IMR-90 (cell line): ENCODE measurements at regions not wholly inside any gene's neighbourhood (a gene's known extent, or its start where the extent isn't known, plus 50 kb on each side); places are given as distances from the start of the nearest gene placed in this dataset.
A peak's percentile ranks its signal among the peaks of the same experiment; 100 is the strongest.

ENCODE experiments used
- ATAC-seq: fragments of 200-7000 bp; cut with Tn5 transposase; 2 replicates; pipeline ENCODE4 v1.9.1; 2020; ENCODE audit warnings: low read depth, mild to moderate bottlenecking, moderate library complexity
- BruUV-seq: library from RNA; stranded (reverse); fragments of 400-500 nt; replicated peaks from 2 replicates; lab custom pipeline; 2021; lab: Mats Ljungman, UMichigan
- CTCF ChIA-PET: fragments of 300-600 bp; formaldehyde crosslinking; extraction: SDS; loops from one replicate; lab custom pipeline; 2021; ENCODE audit warnings: antibody characterized with exemption; lab: Yijun Ruan, JAX
- POLR2A ChIA-PET: fragments of 300-600 bp; sonication (Branson Sonifier 250); formaldehyde crosslinking; loops from one replicate; lab custom pipeline; 2022; ENCODE audit warnings: antibody characterized with exemption; ENCODE audit not compliant: unreplicated experiment; lab: Charles Lee
- DNase-seq: peaks from one replicate; pipeline ENCODE4 v3.0.0; 2013
- H2AFZ ChIP-seq: replicated peaks from 2 replicates; pipeline ENCODE3; 2013; ENCODE audit warnings: low read length, mild to moderate bottlenecking; ENCODE audit not compliant: poor library complexity
- H2AK5ac ChIP-seq: 2 replicates; pipeline ENCODE4 v1.6.1; 2013; ENCODE audit warnings: low read depth, low read length, inconsistent platforms
- H2AK9ac ChIP-seq: replicated peaks from 2 replicates; pipeline ENCODE3; 2013; ENCODE audit warnings: mild to moderate bottlenecking, low read depth, low read length, moderate library complexity; ENCODE audit not compliant: poor library complexity
- H2BK120ac ChIP-seq: 2 replicates; pipeline ENCODE4 v1.6.1; 2013; ENCODE audit warnings: low read depth, low read length, inconsistent platforms
- H2BK15ac ChIP-seq: 3 replicates; pipeline ENCODE4 v1.6.1; 2013; ENCODE audit warnings: low read depth, low read length, inconsistent platforms
- H2BK20ac ChIP-seq: 2 replicates; pipeline ENCODE4 v1.6.1; 2013; ENCODE audit warnings: low read depth, mild to moderate bottlenecking, inconsistent platforms, low read length, moderate library complexity
- H2BK5ac ChIP-seq: 2 replicates; pipeline ENCODE4 v1.6.1; 2013; ENCODE audit warnings: mild to moderate bottlenecking, low read depth, low read length, inconsistent platforms; ENCODE audit not compliant: poor library complexity, severe bottlenecking
- H3K14ac ChIP-seq: replicated peaks from 2 replicates; pipeline ENCODE4 v1.6.1; 2013; ENCODE audit warnings: low read depth, low read length, inconsistent platforms
- H3K18ac ChIP-seq: 2 replicates; pipeline ENCODE4 v1.6.1; 2013; ENCODE audit warnings: low read depth, low read length, control low read depth
- H3K23ac ChIP-seq: 2 replicates; pipeline ENCODE4 v1.6.1; 2013; ENCODE audit warnings: low read depth, low read length, inconsistent platforms
- H3K27ac ChIP-seq: 2 replicates; pipeline ENCODE4 v1.5.1; 2013; ENCODE audit warnings: mild to moderate bottlenecking, control low read depth, low read length; ENCODE audit not compliant: insufficient read depth
- H3K27me3 ChIP-seq: 2 replicates; pipeline ENCODE4 v1.6.1; 2013; ENCODE audit warnings: low read length; ENCODE audit not compliant: control insufficient read depth, insufficient read depth
- H3K36me3 ChIP-seq: 2 replicates; pipeline ENCODE4 v1.6.1; 2013; ENCODE audit warnings: low read length, mixed read lengths; ENCODE audit not compliant: control insufficient read depth, insufficient read depth
- H3K4ac ChIP-seq: 2 replicates; pipeline ENCODE4 v1.6.1; 2013; ENCODE audit warnings: low read depth, low read length, inconsistent platforms
- H3K4me1 ChIP-seq: 2 replicates; pipeline ENCODE4 v1.6.1; 2013; ENCODE audit warnings: low read length, mixed read lengths; ENCODE audit not compliant: control insufficient read depth, insufficient read depth
- H3K4me2 ChIP-seq: 2 replicates; pipeline ENCODE4 v1.6.1; 2013; ENCODE audit warnings: low read depth, mild to moderate bottlenecking, control low read depth, low read length, moderate library complexity
- H3K4me3 ChIP-seq: 2 replicates; pipeline ENCODE4 v1.5.1; 2013; ENCODE audit warnings: low read depth, mild to moderate bottlenecking, control low read depth, low read length, moderate library complexity; ENCODE audit not compliant: insufficient read depth
- H3K56ac ChIP-seq: 2 replicates; pipeline ENCODE4 v1.6.1; 2013; ENCODE audit warnings: low read length, inconsistent platforms; ENCODE audit not compliant: insufficient read depth; ENCODE audit errors: extremely low read depth
- H3K79me1 ChIP-seq, 2 experiments: 2 replicates each; pipeline ENCODE4 v1.6.1; 2013; ENCODE audit warnings: low read length in 2 of 2, inconsistent platforms in 1 of 2, low read depth in 1 of 2
- H3K9ac ChIP-seq: 2 replicates; pipeline ENCODE4 v1.6.1; 2013; ENCODE audit warnings: low read depth, low read length, control low read depth
- H3K9me1 ChIP-seq: 2 replicates; pipeline ENCODE4 v1.6.1; 2013; ENCODE audit warnings: low read length, inconsistent platforms; ENCODE audit not compliant: insufficient read depth
- H3K9me3 ChIP-seq: 2 replicates; pipeline ENCODE4 v1.6.1; 2013; ENCODE audit warnings: low read length; ENCODE audit not compliant: control insufficient read depth, insufficient read depth
- H4K20me1 ChIP-seq: 2 replicates; pipeline ENCODE4 v1.6.1; 2013; ENCODE audit warnings: low read length, inconsistent platforms; ENCODE audit not compliant: insufficient read depth
- H4K5ac ChIP-seq: 2 replicates; pipeline ENCODE4 v1.6.1; 2013; ENCODE audit warnings: mild to moderate bottlenecking, low read depth, low read length, control low read depth
- H4K8ac ChIP-seq, 2 experiments: 2 replicates each; pipeline ENCODE4 v1.6.1; 2013; ENCODE audit warnings: low read depth in 2 of 2, low read length in 2 of 2, control low read depth in 1 of 2, inconsistent platforms in 1 of 2
- H4K91ac ChIP-seq: 2 replicates; pipeline ENCODE4 v1.6.1; 2013; ENCODE audit warnings: low read depth, low read length, inconsistent platforms; ENCODE audit not compliant: insufficient read depth
- CEBPB ChIP-seq: IDR thresholded peaks from 2 replicates; pipeline ENCODE4 v1.6.1; 2012; ENCODE audit warnings: low read depth, low read length, improper control_type of control experiment
- MAZ ChIP-seq: IDR thresholded peaks from 2 replicates; pipeline ENCODE4 v1.6.1; 2012; ENCODE audit warnings: low read depth, mild to moderate bottlenecking, low read length, improper control_type of control experiment, moderate library complexity, borderline replicate concordance
- RCOR1 ChIP-seq: IDR thresholded peaks from 2 replicates; pipeline ENCODE4 v1.6.1; 2012; ENCODE audit warnings: mild to moderate bottlenecking, low read length, improper control_type of control experiment; ENCODE audit not compliant: insufficient replicate concordance
- RFX5 ChIP-seq: IDR thresholded peaks from 2 replicates; pipeline ENCODE4 v1.8.0; 2012; ENCODE audit warnings: low read depth, mild to moderate bottlenecking, low read length, moderate library complexity
- SMC3 ChIP-seq: fragments of 150-350 bp; IDR thresholded peaks from 2 replicates; pipeline ENCODE4 v1.6.1; 2016; ENCODE audit warnings: low read depth, mild to moderate bottlenecking, antibody characterized with exemption, low read length, moderate library complexity
- USF2 ChIP-seq: fragments of 150-350 bp; IDR thresholded peaks from 2 replicates; pipeline ENCODE4 v1.6.1; 2017; ENCODE audit warnings: mild to moderate bottlenecking, antibody characterized with exemption, low read length, low read depth
- WGBS, 2 experiments: methylation state at CpG; one replicate each; pipeline versions ENCODE4 v1.1.5 to v1.1.7; 2013; ENCODE audit warnings: missing lambda C conversion rate in 2 of 2; ENCODE audit not compliant: insufficient read length in 1 of 2; ENCODE audit errors: extremely low coverage in 2 of 2; 5-methylcytosine and 5-hydroxymethylcytosine counted together
- dilution Hi-C: fragments of 300-500 bp; cut with HindIII; formaldehyde crosslinking; loops from one replicate; pipeline ENCODE4 v1.14.3; 2018; ENCODE audit warnings: low sequenced_read_pairs; ENCODE audit not compliant: unreplicated experiment
- in situ Hi-C: fragments of 300-500 bp; cut with MboI; formaldehyde crosslinking; loops from 3 replicates; pipeline ENCODE4 v1.14.3; 2019; ENCODE audit warnings: low sequenced_read_pairs, inconsistent platforms, mixed read lengths
- intact Hi-C: fragments of 100-400 bp; cut with micrococcal nuclease; formaldehyde crosslinking; loops from 2 replicates; pipeline ENCODE4 v1.10.0; 2022

DNA sequence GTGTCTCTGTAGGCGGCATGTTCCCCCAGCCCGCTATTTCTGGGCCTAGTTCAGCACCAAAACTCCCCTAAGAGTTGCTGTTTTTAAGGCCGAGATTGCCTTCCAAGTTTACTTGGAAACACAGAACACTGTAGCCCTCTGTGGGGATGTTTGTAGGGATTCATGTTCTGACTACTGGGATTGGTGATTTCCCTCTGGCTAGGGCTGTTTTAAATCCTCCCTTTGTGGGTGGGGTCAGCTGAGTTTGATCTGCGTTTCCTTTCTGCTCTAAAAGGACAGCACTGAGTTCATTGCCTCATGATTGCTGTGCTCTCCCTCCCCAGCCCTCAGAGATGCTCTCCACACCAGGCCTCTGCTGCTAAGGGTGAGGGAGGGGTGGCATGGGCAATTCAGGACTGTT, 640.6 kb upstream of the DPPA4 start:
- Histone ChIP-seq H3K79me1 (no peaks in the 10 kb centered on the region), H3K4me2 (no peak overlapping the region), H2BK20ac (no peak overlapping the region), H2AK9ac (no peak overlapping the region), H3K4ac (no peak overlapping the region), H4K20me1 (no peaks in the 10 kb centered on the region), H3K23ac (no peak overlapping the region), H2AFZ (peak overlapping the region; percentile 8), H3K27me3 (no peaks in the 10 kb centered on the region), H3K4me1 (no peaks in the 10 kb centered on the region), H2BK120ac (no peak overlapping the region), H3K4me3 (no peak overlapping the region), H4K8ac (no peak overlapping the region), H3K14ac (no peak overlapping the region), H4K5ac (no peak overlapping the region), H3K9me1 (no peaks in the 10 kb centered on the region; the same call in 1 of the 2 replicates), H2AK5ac (no peak overlapping the region), H3K9ac (no peak overlapping the region), H3K36me3 (no peaks in the 10 kb centered on the region), H3K56ac (no peak overlapping the region), H4K91ac (no peak overlapping the region), H2BK15ac (no peak overlapping the region), H3K9me3 (no peaks in the 10 kb centered on the region), H3K18ac (no peak overlapping the region), H3K27ac (no peak overlapping the region), H2BK5ac (no peak overlapping the region)
- in situ Hi-C loops = no loop called here
- dilution Hi-C loops = no loop called here
- no peak for ATAC-seq
- CTCF ChIA-PET = no interaction called here
- no peak for TF ChIP-seq RCOR1
- no peak for TF ChIP-seq CEBPB
- TF ChIP-seq MAZ = no peak
- TF ChIP-seq USF2 = no peak
- TF ChIP-seq SMC3 = no peak
- no peak for TF ChIP-seq RFX5
- intact Hi-C loops = no loop called here
- DNase-seq = no peak
- POLR2A ChIA-PET = no interaction called here
- WGBS, 2 experiments = no CpG with 5 or more reads among the region's 4 CpGs
- BruUV-seq = no TSS peak
